ENCODE measurements at regions not wholly inside any gene's neighbourhood (a gene's known extent, or its start where the extent isn't known, plus 50 kb on each side); places are given as distances from the start of the nearest gene placed in this dataset.

DNA sequence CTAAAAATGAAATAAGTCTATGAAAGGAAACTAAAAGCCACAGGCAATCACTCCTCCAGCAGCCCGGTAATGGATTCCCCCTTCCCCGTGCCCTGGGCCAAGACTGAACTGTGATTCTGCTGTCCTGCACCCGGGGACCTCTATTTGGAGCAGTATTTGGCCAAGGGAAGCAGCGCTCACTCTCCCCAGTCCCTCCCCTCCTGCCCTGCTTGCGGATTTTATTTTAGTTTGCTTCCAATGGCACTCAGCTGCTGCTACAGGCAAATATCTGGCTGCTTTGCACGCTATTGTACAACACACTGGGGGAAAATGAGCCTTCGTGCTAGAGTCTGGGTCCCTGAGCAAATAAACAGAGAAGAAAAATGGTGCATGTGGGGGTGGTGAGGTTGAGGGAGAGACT is 975.7 kb upstream of the RBFOX1 start:
- TF ChIP-seq, protein P1, sequence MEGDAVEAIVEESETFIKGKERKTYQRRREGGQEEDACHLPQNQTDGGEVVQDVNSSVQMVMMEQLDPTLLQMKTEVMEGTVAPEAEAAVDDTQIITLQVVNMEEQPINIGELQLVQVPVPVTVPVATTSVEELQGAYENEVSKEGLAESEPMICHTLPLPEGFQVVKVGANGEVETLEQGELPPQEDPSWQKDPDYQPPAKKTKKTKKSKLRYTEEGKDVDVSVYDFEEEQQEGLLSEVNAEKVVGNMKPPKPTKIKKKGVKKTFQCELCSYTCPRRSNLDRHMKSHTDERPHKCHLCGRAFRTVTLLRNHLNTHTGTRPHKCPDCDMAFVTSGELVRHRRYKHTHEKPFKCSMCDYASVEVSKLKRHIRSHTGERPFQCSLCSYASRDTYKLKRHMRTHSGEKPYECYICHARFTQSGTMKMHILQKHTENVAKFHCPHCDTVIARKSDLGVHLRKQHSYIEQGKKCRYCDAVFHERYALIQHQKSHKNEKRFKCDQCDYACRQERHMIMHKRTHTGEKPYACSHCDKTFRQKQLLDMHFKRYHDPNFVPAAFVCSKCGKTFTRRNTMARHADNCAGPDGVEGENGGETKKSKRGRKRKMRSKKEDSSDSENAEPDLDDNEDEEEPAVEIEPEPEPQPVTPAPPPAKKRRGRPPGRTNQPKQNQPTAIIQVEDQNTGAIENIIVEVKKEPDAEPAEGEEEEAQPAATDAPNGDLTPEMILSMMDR (IDR thresholded peaks at IDR 0.05 in 4 of 5, conservative IDR thresholded peaks at IDR 0.05 in 1 of 5), result no peak
- TF ChIP-seq POLR2A (IDR thresholded peaks at IDR 0.05), result no peak
